HG03175 (cell line): ENCODE measurements at regions not wholly inside any gene's neighbourhood (a gene's known extent, or its start where the extent isn't known, plus 50 kb on each side); places are given as distances from the start of the nearest gene placed in this dataset.
"Not testable (repeated sequence)": the region's sequence is repeated elsewhere in the genome, so short reads cannot be mapped to it uniquely, and the experiment has no call there.

ENCODE experiments used
- ATAC-seq: cut with Tn5 transposase; IDR thresholded peaks from one replicate; pipeline ENCODE4 v1.9.1; 2021; ENCODE audit warnings: mild to moderate bottlenecking, moderate library complexity; ENCODE audit not compliant: unreplicated experiment

DNA sequence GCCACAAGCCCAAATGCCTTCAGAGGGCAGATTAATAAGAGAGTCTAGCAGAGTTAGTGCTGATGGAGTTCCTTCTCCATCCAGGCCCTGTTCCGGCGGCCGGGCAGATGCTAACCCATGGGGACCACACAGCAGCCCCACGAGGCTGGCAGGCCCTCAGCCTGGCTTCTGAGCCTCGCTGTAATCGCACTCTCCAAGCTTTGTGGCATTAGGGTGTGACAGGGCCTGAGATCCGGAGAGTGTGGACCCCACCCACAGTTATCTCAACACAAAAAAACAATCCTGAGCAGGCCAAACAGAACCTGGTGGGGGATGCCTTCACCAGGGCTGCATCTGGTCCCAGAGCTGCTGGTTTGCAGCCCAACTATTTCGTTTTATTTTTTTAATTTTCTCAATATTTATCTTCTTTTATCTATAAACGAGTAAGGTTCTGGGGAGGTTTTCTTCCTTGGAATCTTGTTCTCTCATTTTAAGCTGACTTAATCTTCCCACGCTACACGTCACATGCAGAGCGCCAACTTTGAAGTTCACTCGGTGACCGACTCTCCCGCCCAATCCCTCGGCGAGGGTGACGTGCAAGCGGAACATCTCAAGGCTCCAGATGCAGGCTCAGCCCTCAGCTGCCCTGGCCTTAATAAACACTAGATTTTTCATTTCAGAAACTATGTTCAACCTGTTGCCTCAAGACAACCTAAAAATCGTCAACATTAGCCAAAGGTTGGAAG lies 372.4 kb downstream of the BCL2L11 start:
- ATAC-seq = not testable (repeated sequence)

DNA sequence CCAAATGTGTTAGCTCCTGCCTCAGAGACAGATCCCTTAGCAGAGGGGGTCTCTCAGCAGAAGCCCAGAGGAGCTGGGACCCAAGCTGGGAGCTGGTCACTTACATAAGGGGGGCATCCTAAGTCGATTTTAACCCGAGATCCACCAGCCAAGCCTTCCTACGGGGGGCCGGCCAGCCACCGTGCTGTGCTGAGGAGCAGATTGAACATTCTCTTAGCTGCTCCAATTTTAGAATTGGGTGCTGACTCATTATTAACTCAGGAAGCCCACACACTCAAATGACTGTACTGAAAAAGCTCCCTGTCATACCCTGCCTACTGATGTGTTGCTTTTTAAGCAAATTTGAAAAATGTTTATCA lies 373.0 kb downstream of the BCL2L11 start:
- peak; percentile 80 for ATAC-seq

DNA sequence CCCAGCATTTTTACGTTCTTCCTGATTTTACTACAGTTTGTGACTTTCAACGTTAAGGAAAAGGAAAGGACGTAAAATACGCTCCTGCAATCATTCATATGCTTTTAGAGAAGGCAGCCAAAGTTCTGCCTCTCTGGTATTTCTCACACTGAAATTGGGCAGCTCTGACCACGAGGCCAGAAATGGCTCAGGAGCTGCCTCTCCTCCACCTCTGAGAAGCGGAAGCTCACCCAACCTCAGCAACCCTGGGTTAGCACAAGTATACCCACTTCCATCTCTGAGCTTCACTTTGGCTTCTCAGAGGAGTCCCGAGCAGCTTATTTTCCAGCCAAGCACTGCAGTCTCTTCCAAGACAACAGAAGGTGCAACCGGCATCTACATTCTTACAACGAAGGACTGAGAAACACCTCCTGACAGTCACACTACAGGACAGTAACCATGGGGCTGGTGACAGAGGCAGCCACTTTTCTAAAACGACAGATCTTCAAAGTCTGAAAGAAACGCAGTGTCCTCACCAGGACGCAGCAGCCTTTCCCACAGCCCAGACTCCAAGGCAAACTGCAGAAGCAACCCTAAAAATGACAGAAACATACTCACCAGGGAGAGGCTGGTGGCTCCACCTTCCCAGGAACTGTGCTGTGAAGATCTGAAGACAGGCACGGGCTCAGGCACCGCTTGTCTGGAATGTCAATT lies 373.7 kb downstream of the BCL2L11 start:
- ATAC-seq = peak; percentile 39

DNA sequence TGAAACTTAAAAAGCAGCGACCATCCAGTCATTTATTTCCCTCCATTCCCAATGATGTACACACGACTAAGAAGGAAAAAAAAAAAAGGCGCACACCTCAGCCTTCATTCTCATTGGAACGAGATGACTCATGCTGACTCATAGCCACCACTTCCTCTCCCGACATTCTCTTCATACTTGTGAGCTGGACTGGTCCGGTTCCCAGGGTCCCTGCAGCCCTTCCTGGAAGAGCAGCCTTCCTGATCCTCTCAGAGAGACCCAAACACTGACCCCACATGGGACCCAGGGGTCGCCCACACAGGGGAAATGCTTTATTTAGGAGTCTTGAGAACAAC lies 374.2 kb downstream of the BCL2L11 start:
- ATAC-seq = peak; percentile 47

DNA sequence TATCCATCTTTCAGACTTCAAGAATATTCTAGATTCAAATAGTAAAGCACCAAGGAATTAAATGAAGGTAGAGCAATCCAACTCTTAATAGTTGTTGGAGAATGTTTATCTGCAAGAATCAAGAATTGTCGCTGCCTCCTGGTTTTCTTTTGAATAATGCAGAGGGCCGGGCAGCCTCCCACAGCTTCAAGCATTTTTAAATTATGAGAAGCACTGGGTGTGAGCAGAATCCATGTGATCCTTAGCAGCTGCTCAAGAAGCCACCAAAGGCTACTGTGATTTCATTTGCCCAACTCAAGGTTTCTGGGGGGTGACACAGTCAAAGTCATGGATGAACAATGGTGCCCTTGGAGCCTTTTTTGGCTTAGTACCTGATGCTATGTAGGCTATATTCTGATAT lies 374.9 kb downstream of the BCL2L11 start:
- not testable (repeated sequence) for ATAC-seq

DNA sequence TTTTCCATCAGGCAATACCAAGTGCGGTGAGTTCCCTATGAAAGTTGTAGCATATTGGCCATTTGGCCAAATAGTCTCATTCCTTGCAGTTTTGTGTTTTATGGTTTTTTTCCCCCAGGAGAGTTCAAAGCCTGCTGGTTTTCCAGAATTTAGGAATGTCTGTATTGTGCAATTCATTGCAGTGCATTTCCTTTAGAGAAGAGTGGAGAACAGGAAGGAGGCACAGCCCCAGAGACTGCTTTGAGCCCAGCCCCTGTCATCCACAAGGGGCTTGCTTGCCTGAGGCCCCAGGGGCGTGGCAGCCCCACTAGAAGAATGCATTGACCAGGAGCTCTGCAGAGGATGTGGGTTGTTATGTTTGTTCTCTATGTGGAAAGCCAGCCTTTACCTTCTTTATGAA lies 375.5 kb downstream of the BCL2L11 start:
- not testable (repeated sequence) for ATAC-seq

DNA sequence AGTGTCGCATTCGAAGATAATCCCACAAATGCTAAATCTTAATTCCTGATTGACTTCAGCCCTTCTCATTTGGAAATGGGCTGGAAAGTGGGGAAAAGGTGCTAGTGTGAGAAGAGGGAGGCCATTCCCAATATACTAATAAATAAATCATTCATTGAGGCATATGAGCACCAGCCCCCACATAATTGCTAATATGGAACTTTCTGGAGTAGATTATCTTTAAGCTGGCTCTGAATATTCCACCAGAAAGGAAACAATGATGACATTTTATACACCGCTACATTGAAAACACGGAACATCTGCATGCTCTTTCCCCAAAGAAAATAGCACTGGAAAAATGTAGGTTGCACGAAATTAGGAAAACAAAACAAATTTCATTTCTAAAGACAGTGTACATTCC lies 376.1 kb downstream of the BCL2L11 start:
- not testable (repeated sequence) for ATAC-seq

DNA sequence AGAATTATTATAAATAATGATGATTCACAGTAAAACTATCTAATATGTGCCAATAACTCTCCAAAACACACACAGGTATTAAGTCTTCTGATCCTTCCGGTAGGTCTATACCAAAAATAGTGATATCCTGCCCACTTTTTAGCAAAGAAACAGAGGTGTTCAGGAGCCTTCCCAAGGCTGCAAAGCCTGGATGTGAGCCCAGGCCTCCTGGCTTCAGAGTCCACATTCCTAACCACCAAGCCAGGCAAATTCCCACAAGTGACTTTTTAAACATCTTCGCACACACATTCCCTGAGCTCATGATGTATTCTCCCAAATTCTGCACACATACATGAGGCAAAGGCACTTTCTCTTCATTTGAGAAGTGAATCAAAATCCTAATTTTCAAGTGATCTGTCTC lies 376.6 kb downstream of the BCL2L11 start:
- not testable (repeated sequence) for ATAC-seq

DNA sequence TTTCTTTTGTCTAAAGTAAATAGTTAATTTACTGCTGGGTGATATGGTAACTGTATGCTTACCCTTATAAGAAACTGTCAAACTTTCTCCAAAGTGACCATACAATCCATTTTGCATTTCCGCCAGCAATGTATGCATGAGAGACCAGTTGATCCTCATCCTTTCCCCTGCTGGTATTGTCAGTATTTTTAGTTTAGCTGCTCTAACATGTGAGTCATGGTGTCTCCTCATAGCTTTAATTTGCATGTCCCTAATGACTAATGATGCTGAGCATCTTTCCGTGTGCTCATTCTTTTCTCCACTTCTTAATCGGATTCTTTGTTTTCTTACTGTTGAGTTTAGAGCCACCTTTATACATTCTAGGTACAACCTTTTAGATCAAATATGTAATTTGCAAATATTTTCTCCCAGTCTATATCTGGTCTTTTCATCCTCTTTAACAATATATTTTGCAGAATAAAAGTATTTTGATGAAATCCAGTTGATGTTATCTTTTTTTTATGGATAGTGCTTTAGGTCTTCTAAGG lies 379.9 kb downstream of the BCL2L11 start:
- peak; percentile 58 for ATAC-seq

DNA sequence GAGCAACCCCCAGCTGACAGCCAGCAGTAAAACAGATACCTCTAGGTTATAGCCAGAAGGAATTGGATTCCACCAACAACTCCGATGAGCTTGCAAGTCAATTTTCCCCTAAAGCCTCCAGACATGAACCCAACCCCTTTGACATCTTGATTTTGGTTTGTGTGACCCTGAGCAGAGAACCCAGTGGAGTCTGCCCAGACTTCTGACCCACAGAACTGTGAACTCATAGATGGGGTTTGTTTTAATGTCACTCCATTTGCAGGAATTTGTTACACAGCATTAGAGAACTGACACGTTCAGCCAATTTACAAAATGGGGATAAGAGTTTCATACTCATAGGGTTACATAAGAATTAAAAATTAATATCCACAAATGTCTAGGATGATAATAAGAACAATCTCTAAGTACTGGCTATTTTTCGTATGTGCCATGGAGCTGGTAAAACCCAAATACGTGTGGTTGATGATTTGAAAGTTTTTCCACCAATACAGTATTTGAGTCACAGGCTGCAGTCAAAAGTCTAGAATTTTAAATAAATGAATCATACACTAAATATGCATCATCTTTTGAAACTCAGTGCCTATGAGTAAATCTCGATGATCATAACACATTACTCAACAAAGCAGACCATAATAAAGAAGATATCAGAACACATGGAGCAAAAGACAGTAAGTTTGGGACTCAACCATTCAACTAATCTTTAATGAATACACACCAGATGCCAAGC lies 380.0 kb downstream of the ANAPC1 start:
- not testable (repeated sequence) for ATAC-seq

DNA sequence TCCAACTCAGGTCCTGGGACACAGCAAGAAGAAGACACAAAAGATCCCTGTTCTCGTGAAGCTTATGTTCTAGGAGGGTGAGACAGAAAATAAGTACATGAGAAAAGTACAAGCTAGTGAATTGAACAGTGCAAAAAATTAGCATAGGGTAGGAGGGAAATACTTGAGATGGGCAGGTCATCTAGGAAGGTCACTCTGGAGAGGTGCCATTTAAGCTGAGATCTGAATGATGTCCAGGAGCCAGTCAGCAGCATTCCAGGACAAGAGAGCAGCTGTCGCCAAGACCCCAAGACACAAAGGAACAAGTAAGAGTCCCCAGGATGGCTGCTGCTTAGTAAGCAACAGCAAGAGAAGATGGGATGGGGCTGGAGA lies 379.4 kb downstream of the ANAPC1 start:
- ATAC-seq = not testable (repeated sequence)

DNA sequence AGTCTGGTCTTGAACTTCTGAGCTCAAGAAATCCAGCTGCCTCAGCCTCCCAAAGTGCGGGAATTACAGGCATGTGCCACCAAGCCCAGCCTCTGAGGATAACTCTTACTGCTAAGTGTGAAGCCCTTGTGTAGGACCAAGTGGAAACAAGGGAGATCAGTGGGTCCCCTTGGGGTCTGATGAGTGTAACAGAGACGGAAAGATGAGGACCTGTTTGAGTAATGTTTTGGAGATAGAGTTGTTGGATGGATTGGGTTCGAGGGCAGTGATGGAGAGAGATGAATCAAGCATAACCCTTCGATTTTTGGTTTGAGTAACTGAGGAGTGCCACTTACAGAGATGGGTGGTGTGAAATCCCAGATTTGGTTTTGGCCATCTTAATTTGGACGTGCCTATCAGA lies 378.7 kb downstream of the ANAPC1 start:
- ATAC-seq = not testable (repeated sequence)

DNA sequence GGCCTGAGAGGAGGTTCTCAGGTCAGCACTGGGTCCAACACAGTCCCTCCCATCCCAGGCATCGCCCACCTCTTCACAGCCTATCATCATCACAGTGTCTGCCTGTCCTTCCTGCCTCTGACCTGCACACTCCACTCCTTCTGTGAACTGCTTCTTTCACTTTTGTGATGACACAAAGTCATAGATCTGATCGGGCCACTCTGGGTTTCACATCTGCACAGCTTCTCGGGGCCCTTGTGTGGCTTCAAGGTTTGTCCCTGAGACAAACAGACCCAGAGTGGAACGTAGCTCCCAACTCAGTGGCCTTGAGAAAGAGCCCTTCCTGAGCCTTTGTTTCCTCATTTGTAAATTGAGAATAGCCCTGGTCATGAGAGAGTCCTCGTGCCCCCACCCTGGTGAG lies 377.1 kb downstream of the ANAPC1 start:
- ATAC-seq = peak; percentile 98

DNA sequence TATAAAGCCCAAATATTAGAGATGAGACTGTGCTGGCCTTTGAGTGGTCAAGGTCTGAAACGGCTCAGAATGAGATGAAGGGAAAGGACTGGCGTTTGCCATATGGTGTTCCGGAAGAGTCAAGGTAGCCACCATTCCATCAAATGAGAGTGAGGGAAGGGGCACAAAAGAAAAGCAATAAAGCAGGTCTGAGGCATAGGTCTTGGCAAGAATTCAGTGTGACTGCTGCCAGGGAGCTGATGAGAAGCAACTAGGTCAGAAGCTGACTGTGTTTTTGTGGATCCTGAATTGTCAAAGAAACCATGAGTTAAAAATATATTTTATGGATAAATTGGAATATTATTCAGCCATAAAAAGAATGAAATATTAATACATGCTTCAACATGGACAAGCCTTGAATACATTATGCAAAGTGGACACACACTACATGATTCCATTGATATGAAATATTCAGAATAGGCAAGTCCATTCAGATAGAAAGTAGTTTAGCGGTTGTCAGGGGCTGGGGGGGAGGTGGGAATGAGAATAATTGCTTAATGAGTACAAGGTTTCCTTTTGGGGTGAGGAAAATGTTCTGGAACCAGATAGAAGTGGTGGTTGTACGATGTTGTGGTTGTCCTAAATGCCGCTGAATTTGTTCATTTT lies 374.6 kb downstream of the ANAPC1 start:
- ATAC-seq = not testable (repeated sequence)

DNA sequence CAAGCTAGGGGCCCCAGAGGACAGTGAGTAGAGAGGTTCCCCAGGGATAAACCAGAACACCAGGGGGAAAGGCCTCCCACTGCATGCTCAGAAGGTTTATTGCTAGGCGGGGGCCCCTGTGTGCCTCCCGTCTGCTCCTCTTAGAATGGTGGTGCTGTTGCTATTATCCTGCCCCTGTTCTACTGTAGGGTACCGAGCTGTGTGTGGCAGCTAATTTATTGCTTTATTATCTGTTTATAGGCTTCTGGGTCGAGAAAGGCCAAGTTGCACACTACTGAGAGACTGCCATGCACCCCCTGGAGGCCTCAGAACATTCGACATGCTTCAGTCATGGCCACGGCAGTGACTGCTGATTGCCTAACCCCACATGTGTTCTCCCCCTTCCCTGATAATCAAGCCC lies 373.6 kb downstream of the ANAPC1 start:
- not testable (repeated sequence) for ATAC-seq

DNA sequence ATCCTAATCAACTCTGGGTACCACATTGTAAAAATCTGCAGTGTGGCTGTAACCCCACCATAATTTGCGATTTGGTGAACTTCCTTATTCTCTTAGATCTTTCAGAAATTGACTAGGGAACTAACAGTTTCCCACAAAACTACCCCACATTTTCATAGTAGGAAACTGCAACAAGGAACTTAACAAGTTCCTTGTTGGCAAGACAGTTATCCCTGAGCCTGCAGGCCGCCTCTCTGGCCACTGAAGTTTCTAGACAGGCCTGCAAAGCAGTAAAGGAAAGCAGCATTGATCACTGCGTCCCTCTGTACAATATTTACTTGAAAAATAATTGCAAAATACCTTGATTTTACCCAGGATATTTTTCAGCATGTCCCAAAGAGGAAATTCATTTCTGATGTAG lies 372.9 kb downstream of the ANAPC1 start:
- ATAC-seq = not testable (repeated sequence)

DNA sequence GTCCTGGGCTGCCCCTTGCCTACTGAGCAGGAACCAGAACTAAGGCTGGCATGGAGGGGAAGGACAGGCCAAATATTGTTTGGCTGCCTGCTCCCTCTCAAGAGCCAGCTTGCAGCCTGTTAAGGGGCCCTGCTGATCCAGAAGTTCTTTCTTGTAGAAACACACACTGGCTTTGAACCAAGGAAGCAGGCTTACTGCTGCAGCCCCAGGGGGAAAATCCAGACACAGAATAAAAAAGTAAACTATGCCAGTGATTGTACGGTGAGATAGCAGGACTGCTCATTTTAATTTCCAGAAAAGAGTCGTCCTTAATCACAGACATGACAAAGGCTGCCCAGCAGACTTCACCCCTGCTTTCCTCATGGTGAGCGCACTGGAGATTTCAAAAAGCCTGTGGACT lies 371.6 kb downstream of the ANAPC1 start:
- ATAC-seq = not testable (repeated sequence)

DNA sequence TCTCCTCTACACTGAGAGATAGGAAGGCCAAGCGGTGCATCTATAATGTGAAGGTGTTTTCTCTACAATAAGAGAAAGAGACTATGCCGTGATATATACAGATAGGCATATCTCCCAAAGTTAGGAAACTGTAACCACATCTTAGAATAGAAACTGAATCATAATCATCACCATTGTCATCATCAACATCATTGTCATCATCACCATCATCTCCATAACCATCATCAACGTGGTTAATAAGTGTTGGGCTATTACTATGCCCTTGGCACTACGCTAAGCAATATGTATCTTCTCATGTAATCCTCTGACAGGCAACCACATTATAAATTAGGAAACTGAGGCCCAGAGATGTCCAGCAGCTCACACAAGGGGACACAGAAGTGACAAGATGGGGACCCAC lies 369.9 kb downstream of the ANAPC1 start:
- not testable (repeated sequence) for ATAC-seq

DNA sequence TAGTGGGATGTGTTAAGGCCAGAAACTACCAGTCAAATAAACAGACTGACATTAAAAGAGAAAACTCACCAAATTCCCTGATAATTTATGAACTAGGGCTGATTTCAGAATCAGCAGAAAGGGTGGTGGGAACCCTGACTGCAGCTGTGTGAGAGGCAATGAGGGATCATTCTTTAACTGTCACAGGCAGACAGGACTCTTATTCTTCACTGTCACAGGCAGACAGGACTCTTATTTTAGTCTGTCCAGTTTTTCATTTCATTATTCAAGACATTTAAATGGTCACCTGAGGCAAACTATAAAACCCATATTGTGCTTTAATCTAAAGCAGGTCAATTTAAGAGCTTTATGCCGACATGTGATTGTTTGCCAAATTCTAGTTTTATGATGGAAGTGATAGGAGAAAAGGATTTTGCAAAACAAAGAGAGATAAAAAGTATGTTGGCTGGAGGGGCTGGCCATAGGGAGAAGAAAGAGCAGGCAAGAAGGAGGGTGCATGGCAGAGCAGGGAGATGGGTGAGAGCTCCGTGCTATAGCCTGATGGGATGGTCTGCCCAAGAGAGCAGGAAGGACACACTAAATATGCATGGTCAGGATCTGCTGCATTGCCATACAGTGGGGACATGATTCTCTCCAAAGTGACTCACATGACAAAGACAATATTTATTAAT lies 366.8 kb downstream of the ANAPC1 start:
- not testable (repeated sequence) for ATAC-seq

DNA sequence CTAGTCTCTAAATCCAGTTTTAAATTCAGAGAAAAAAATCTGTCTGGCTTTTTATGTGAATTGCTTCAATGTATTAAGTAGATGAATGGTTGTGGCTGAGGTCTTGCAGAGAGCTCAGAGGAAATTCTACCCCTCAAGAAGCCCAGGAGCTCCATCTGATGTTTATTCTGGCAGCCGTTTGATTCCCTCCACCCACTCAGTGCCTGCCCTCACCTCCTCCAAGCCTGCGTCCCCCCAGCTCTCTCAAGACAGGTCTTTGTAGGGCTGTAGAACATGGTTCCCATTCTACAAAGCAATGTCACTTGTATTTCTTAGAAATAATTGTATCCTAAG lies 366.3 kb downstream of the ANAPC1 start:
- ATAC-seq = not testable (repeated sequence)

DNA sequence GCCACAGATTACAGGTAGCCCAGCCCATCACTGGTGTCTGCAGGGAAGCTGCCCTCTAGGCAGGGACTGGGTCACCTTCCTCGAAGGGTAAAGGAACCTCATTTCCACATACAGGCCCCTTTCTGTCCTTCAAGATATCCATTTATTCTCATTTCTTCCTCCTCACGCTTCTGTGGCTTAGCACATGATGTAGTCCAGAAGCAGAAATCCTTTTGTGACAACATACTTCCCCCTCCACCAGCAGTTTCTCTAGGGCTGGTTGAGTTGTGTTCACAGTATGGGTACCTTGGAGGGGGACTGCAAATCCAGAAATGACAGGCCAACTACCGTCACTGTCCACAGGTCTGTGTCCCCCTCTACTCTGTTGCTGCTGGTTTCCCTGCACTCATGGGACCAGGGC lies 364.9 kb downstream of the ANAPC1 start:
- ATAC-seq = no peak
